HG03565 (cell line): ENCODE measurements at regions not wholly inside any gene's neighbourhood (a gene's known extent, or its start where the extent isn't known, plus 50 kb on each side); places are given as distances from the start of the nearest gene placed in this dataset.

Experiments
- ATAC-seq: cut with Tn5 transposase; IDR thresholded peaks from one replicate; pipeline ENCODE4 v1.9.1; 2021; ENCODE audit warnings: mild to moderate bottlenecking, moderate library complexity; ENCODE audit not compliant: unreplicated experiment

- no peak for ATAC-seq
Observed at GRCh38 chr17:34154961-34155730, 99.9 kb upstream of the CCL2 start.

GRCh38 chr17:34155947-34156346, 99.1 kb upstream of the CCL2 start:
- ATAC-seq = no peak

- no peak for ATAC-seq
Observed at GRCh38 chr17:34156401-34156740, 98.7 kb upstream of the CCL2 start.

- ATAC-seq = no peak
Observed at GRCh38 chr17:34156741-34157589, 98.1 kb upstream of the CCL2 start.

- ATAC-seq = no peak
Observed at GRCh38 chr17:34161690-34162089, 93.4 kb upstream of the CCL2 start.

- ATAC-seq = no peak
Observed at GRCh38 chr17:34163123-34163522, 92.0 kb upstream of the CCL2 start.

GRCh38 chr17:34163646-34164045, 91.4 kb upstream of the CCL2 start:
- no peak for ATAC-seq

- no peak for ATAC-seq
Observed at GRCh38 chr17:34164837-34165236, 90.2 kb upstream of the CCL2 start.

GRCh38 chr17:34166352-34166751, 88.7 kb upstream of the CCL2 start:
- no peak for ATAC-seq

- no peak for ATAC-seq
Observed at GRCh38 chr17:34167354-34167753, 87.7 kb upstream of the CCL2 start.

GRCh38 chr17:34168989-34169388, 86.1 kb upstream of the CCL2 start:
- ATAC-seq = no peak

- no peak for ATAC-seq
Observed at GRCh38 chr17:34169496-34169895, 85.6 kb upstream of the CCL2 start.

GRCh38 chr17:34171245-34171818, 83.8 kb upstream of the CCL2 start:
- no peak for ATAC-seq

- ATAC-seq = no peak
Observed at GRCh38 chr17:34172390-34172918, 82.6 kb upstream of the CCL2 start.

GRCh38 chr17:34173241-34173640, 81.8 kb upstream of the CCL2 start:
- ATAC-seq = no peak

GRCh38 chr17:34174496-34174895, 80.6 kb upstream of the CCL2 start:
- no peak for ATAC-seq

GRCh38 chr17:34176440-34176839, 78.6 kb upstream of the CCL2 start:
- ATAC-seq = no peak

- no peak for ATAC-seq
Observed at GRCh38 chr17:34177642-34178041, 77.4 kb upstream of the CCL2 start.

- no peak for ATAC-seq
Observed at GRCh38 chr17:34178092-34178491, 77.0 kb upstream of the CCL2 start.

GRCh38 chr17:34182036-34182803, 72.9 kb upstream of the CCL2 start:
- ATAC-seq = no peak

GRCh38 chr17:34195987-34196386, 59.1 kb upstream of the CCL2 start:
- ATAC-seq = no peak
